Suprapubic skin (tissue), 4 donors: ENCODE measurements at regions not wholly inside any gene's neighbourhood (a gene's known extent, or its start where the extent isn't known, plus 50 kb on each side); places are given as distances from the start of the nearest gene placed in this dataset.

ENCODE experiments used
- DNase-seq, 2 donors: peaks; one replicate each; pipeline ENCODE4 v3.0.0-alpha.2; 2019; ENCODE audit warnings: low spot score in 2 of 2
- H3K27ac ChIP-seq: fragments of 200-600 bp; sonication (generic); one replicate; pipeline ENCODE4 v1.5.1; 2019
- H3K27me3 ChIP-seq: fragments of 200-600 bp; sonication (generic); one replicate; pipeline ENCODE4 v1.5.1; 2019
- H3K36me3 ChIP-seq: fragments of 200-600 bp; sonication (generic); one replicate; pipeline ENCODE4 v1.5.1; 2019
- H3K4me1 ChIP-seq: fragments of 200-600 bp; sonication (generic); one replicate; pipeline ENCODE4 v1.5.1; 2019
- H3K4me3 ChIP-seq: fragments of 200-600 bp; sonication (generic); one replicate; pipeline ENCODE4 v1.5.1; 2019; ENCODE audit warnings: mild to moderate bottlenecking
- H3K9me3 ChIP-seq: fragments of 200-600 bp; sonication (generic); one replicate; pipeline ENCODE4 v1.5.1; 2019
- CTCF ChIP-seq, 2 donors: fragments of 200-600 bp in 1 of 2; fragments of 450-650 bp in 1 of 2; sonication (generic) in 1 of 2; IDR thresholded peaks; one replicate each; pipeline ENCODE4 v1.5.1; 2016 to 2019; ENCODE audit warnings: antibody characterized with exemption in 2 of 2, mild to moderate bottlenecking in 1 of 2, moderate library complexity in 1 of 2
- EP300 ChIP-seq: sonication (generic); formaldehyde crosslinking; IDR thresholded peaks from one replicate; pipeline ENCODE4 v1.6.1; 2017; ENCODE audit warnings: antibody characterized with exemption
- POLR2A ChIP-seq, 2 donors: fragments of 450-650 bp; IDR thresholded peaks; one replicate each; pipeline ENCODE4 v1.6.1; 2017; ENCODE audit warnings: antibody characterized with exemption in 2 of 2, mild to moderate bottlenecking in 2 of 2, moderate library complexity in 2 of 2
- POLR2AphosphoS5 ChIP-seq, 3 donors: sonication (generic); formaldehyde crosslinking; IDR thresholded peaks; one replicate each; pipeline ENCODE4 v1.6.1; 2017; ENCODE audit warnings: antibody characterized with exemption in 3 of 3
- WGBS: methylation state at CpG from one replicate; pipeline ENCODE4 v1.1.5; 2018; 5-methylcytosine and 5-hydroxymethylcytosine counted together

- Histone ChIP-seq H3K9me3 (no peaks in the 10 kb centered on the region), H3K36me3 (no peaks in the 10 kb centered on the region), H3K4me3 (no peak overlapping the region), H3K27ac (no peak overlapping the region), H3K4me1 (peaks cover 3% of the 10 kb centered on the region), H3K27me3 (no peaks in the 10 kb centered on the region)
- DNase-seq = no peak
- no peak for TF ChIP-seq EP300
- no peak for TF ChIP-seq POLR2A (IDR thresholded peaks at IDR 0.05)
- TF ChIP-seq POLR2AphosphoS5 (IDR thresholded peaks at IDR 0.05) = no peak
- TF ChIP-seq CTCF (IDR thresholded peaks at IDR 0.05) = no peak
Measured at GRCh38 chr3:104763007-104763406, 603.7 kb upstream of the ALCAM start.

GRCh38 chr3:104764496-104764895 is 602.2 kb upstream of the ALCAM start:
- Histone ChIP-seq H3K9me3 (no peaks in the 10 kb centered on the region), H3K36me3 (no peaks in the 10 kb centered on the region), H3K27me3 (no peaks in the 10 kb centered on the region), H3K27ac (no peak overlapping the region), H3K4me3 (no peak overlapping the region), H3K4me1 (peaks cover 3% of the 10 kb centered on the region)
- 29% methylated on average over 4 of the region's 4 CpGs for WGBS
- TF ChIP-seq POLR2A (IDR thresholded peaks at IDR 0.05) = no peak
- DNase-seq = no peak

- TF ChIP-seq CTCF (IDR thresholded peaks at IDR 0.05) (no peak), EP300 (no peak), POLR2A (IDR thresholded peaks at IDR 0.05) (no peak), POLR2AphosphoS5 (IDR thresholded peaks at IDR 0.05) (no peak)
- Histone ChIP-seq H3K36me3 (no peaks in the 10 kb centered on the region), H3K9me3 (no peaks in the 10 kb centered on the region), H3K27me3 (no peaks in the 10 kb centered on the region), H3K27ac (no peak overlapping the region), H3K4me1 (no peaks in the 10 kb centered on the region), H3K4me3 (no peak overlapping the region)
- DNase-seq = no peak
- WGBS = 64% methylated on average over 3 of the region's 3 CpGs
Measured at GRCh38 chr3:104768886-104769285, 597.8 kb upstream of the ALCAM start.

- no peak overlapping the region for H3K27ac ChIP-seq
Measured at GRCh38 chr3:104779324-104779723, 587.4 kb upstream of the ALCAM start.

GRCh38 chr3:104781112-104781511 is 585.6 kb upstream of the ALCAM start:
- Histone ChIP-seq H3K9me3 (no peaks in the 10 kb centered on the region), H3K4me3 (no peak overlapping the region), H3K4me1 (no peaks in the 10 kb centered on the region), H3K36me3 (no peaks in the 10 kb centered on the region), H3K27ac (no peak overlapping the region), H3K27me3 (no peaks in the 10 kb centered on the region)
- TF ChIP-seq EP300 = no peak
- no peak for TF ChIP-seq POLR2AphosphoS5 (IDR thresholded peaks at IDR 0.05)
- no peak for TF ChIP-seq CTCF (IDR thresholded peaks at IDR 0.05)
- TF ChIP-seq POLR2A (IDR thresholded peaks at IDR 0.05) = no peak
- WGBS = 49% methylated on average over 2 of the region's 2 CpGs
- DNase-seq = no peak

More at GRCh38 chr3:104779324-104779723, 587.4 kb upstream of the ALCAM start:
- Histone ChIP-seq H3K36me3 (no peaks in the 10 kb centered on the region), H3K27me3 (no peaks in the 10 kb centered on the region), H3K4me1 (no peaks in the 10 kb centered on the region), H3K9me3 (no peaks in the 10 kb centered on the region), H3K4me3 (no peak overlapping the region)
- no peak for DNase-seq
- TF ChIP-seq CTCF (IDR thresholded peaks at IDR 0.05) (no peak), EP300 (no peak), POLR2AphosphoS5 (IDR thresholded peaks at IDR 0.05) (no peak), POLR2A (IDR thresholded peaks at IDR 0.05) (no peak)
- WGBS = 91% methylated on average over 7 of the region's 7 CpGs

GRCh38 chr3:104785947-104786346 is 580.8 kb upstream of the ALCAM start:
- no peaks in the 10 kb centered on the region for H3K36me3 ChIP-seq
- 85% methylated on average over 5 of the region's 5 CpGs for WGBS
- no peak overlapping the region for H3K27ac ChIP-seq
- no peaks in the 10 kb centered on the region for H3K4me1 ChIP-seq
- no peaks in the 10 kb centered on the region for H3K9me3 ChIP-seq
- no peak for TF ChIP-seq EP300
- TF ChIP-seq POLR2AphosphoS5 (IDR thresholded peaks at IDR 0.05) = no peak
- TF ChIP-seq POLR2A (IDR thresholded peaks at IDR 0.05) = no peak
- no peak for TF ChIP-seq CTCF (IDR thresholded peaks at IDR 0.05)
- no peak overlapping the region for H3K4me3 ChIP-seq
- DNase-seq = no peak
- no peaks in the 10 kb centered on the region for H3K27me3 ChIP-seq
